HL-60 (cell line): ENCODE measurements at regions not wholly inside any gene's neighbourhood (a gene's known extent, or its start where the extent isn't known, plus 50 kb on each side); places are given as distances from the start of the nearest gene placed in this dataset.

Experiments used
- DNase-seq, 2 experiments: peaks; one replicate each; pipeline ENCODE4 v3.0.0-alpha.2; 2010 to 2020; ENCODE audit warnings: low read depth in 1 of 2, low spot score in 1 of 2
- H3K27ac ChIP-seq: fragments of 250-450 bp; sonication (Bioruptor Pico); replicated peaks from 2 replicates; pipeline ENCODE4 v1.5.1; 2020; ENCODE audit warnings: mild to moderate bottlenecking, moderate library complexity
- H3K27me3 ChIP-seq: fragments of 250-450 bp; sonication (Bioruptor Pico); 2 replicates; pipeline ENCODE4 v1.5.1; 2021; ENCODE audit warnings: mild to moderate bottlenecking, moderate library complexity; ENCODE audit not compliant: insufficient read depth, poor library complexity, severe bottlenecking
- H3K4me3 ChIP-seq: replicated peaks from 2 replicates; pipeline ENCODE4 v1.5.1; 2011; ENCODE audit warnings: mild to moderate bottlenecking, control low read depth, low read length; ENCODE audit not compliant: insufficient read depth
- CTCF ChIP-seq: IDR thresholded peaks from one replicate; pipeline ENCODE4 v1.5.1; 2011; ENCODE audit warnings: low read length, control low read depth, inconsistent platforms; ENCODE audit not compliant: insufficient read depth
- GABPA ChIP-seq: IDR thresholded peaks from 2 replicates; pipeline ENCODE4 v1.6.1; 2012; ENCODE audit warnings: low read depth
- POLR2AphosphoS5 ChIP-seq: IDR thresholded peaks from 2 replicates; pipeline ENCODE4 v1.6.1; 2012; ENCODE audit warnings: low read depth
- REST ChIP-seq: IDR thresholded peaks from 2 replicates; pipeline ENCODE4 v1.6.1; 2012; ENCODE audit warnings: low read depth; ENCODE audit not compliant: insufficient replicate concordance
- SPI1 ChIP-seq: IDR thresholded peaks from 2 replicates; pipeline ENCODE4 v1.6.1; 2012; ENCODE audit warnings: low read depth, mild to moderate bottlenecking, borderline replicate concordance

GRCh38 chr2:164028814-164029534, 293.2 kb upstream of the FIGN start:
- TF ChIP-seq SPI1 (no peak), CTCF (no peak), POLR2AphosphoS5 (no peak), GABPA (no peak), REST (no peak)
- DNase-seq, result no peak
- Histone ChIP-seq H3K27ac (no peak overlapping the region), H3K27me3 (no peaks in the 10 kb centered on the region), H3K4me3 (no peak overlapping the region)

GRCh38 chr2:164024396-164024795, 288.6 kb upstream of the FIGN start:
- H3K27me3 ChIP-seq, result no peaks in the 10 kb centered on the region
- H3K4me3 ChIP-seq, result no peak overlapping the region
- H3K27ac ChIP-seq, result no peak overlapping the region
- no peak for DNase-seq
- TF ChIP-seq CTCF, result no peak
- no peak for TF ChIP-seq GABPA
- TF ChIP-seq SPI1, result no peak
- TF ChIP-seq POLR2AphosphoS5, result no peak
- TF ChIP-seq REST, result no peak

DNA sequence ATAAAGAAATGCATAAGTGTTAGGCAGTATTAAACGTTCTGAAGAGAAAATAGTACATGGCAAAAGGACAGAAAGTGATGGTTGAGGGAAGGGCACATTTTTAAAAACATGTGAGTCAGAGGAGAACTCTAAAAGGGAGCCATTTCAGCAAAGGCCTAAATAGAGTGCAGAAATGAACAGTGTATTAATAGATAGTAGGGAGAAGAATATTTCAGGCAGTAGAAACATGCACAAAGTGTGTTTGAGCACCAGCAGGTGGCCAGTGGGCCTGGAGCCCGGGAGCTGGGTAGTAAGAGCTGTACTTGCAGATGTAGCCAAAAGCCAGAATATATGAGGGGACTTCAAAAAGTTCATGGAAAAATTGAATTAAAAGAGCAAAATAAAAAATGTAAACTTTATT, 288.1 kb upstream of the FIGN start:
- H3K27ac ChIP-seq, result no peak overlapping the region
- H3K4me3 ChIP-seq, result no peak overlapping the region
- DNase-seq, result no peak
- H3K27me3 ChIP-seq, result no peaks in the 10 kb centered on the region
- TF ChIP-seq CTCF (no peak), POLR2AphosphoS5 (no peak), REST (no peak), GABPA (no peak)
